T follicular helper cell (primary cell): ENCODE measurements at regions not wholly inside any gene's neighbourhood (a gene's known extent, or its start where the extent isn't known, plus 50 kb on each side); places are given as distances from the start of the nearest gene placed in this dataset.
"Not testable (repeated sequence)": the region's sequence is repeated elsewhere in the genome, so short reads cannot be mapped to it uniquely, and the experiment has no call there.

Experiments used
- DNase-seq: peaks from one replicate; pipeline ENCODE4 v3.0.0-alpha.2; 2020; ENCODE audit warnings: low read depth

DNA sequence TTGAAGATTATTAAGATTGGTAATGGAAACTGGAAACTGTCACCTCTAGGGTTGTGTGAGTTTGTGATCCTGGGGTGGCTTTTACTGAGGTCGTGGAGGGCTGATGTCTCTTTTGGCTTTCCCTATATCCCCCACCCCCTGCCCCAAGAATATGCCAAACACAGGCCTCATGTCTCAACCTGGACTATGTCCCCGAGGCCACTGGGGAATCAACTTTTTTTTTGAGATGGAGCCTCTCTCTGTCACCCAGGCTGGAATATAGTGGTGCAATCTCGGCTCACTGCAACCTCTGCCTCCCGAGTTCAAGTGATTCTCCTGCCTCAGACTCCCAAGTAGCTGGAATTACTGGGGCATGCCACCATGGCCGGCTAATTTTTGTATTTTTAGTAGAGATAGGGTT lies 83.3 kb upstream of the RALGAPA2 start:
- DNase-seq, result no peak

DNA sequence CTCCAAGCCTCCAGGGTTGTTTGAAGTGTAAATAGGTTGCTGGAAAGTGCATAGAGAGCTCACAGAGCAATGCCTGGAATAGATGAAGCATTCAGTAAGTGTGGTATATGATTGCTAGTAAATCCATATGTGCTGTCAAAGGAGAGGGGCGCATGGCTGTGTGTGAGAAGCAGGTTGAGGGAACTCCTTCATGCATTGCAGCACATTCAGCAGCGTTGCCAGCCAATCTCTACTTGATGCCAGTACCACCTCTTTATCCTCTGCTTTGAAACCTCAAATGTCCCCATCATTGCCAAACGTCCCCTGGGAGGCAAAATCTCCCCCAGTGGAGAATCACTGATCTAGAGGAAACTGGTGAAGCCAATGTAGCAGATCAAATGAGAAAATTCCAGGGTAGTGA lies 82.7 kb upstream of the RALGAPA2 start:
- DNase-seq, result no peak

DNA sequence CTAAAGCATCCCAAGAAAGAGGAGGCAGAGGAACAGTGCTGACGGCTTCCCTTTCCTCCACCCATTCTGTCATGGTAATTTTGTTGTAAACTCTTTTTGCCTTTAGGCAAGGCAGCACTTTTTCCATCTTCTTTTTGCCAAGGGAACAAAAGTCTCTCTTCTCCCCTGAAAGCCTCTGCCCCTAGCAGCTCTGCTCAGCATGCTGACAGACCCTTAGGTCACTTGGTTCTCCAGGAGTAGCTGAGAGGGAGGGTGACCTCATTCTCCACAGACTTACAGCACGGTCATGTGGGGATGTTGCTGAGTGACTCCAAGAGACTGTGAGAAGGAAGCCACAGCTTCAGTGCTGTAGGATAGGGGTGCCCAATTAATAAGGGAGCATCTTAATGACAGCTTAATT lies 81.1 kb upstream of the RALGAPA2 start:
- no peak for DNase-seq

DNA sequence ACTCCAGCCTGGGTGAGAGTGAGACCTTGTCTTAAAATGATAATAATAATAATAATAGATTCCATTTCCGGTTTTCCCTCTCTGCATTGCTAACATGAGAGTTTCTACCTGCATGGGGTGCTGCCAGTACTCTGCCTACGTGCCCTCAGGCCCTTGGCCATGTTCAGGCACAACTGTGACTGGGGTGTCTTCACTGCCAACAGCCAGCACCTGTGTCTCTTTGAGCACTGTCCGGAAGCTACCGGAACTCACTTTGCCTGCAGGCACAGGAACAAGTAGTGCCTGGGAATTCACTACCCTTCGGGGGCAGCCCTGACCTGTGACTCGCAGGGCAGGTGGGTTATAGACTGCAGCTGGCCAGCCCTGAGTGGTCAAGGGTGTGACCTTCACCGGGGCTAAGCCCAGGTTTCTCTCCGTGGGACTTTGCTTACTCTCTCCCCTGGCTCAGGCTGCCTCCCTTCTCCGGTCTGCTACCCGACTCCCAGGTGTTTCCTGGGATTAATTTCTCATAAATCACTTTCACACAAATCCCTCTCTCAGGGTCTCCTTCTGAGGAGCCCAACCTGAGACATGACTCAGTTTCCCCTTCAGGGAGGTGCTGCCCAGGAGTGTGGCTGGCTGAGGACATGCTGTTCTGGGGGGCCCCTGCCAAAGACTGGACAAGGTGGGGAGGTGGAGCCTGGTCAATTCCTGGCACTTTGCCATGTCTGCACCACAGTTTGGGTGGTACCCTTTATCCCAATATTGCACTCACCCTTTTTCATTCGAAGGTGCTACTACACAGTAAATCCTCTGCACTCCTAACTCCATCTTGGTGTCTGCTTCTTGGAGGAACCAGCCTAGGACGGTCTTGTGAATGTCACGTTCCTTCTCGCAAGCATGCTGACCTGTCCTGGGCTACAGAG lies 79.5 kb upstream of the RALGAPA2 start:
- DNase-seq, result no peak

DNA sequence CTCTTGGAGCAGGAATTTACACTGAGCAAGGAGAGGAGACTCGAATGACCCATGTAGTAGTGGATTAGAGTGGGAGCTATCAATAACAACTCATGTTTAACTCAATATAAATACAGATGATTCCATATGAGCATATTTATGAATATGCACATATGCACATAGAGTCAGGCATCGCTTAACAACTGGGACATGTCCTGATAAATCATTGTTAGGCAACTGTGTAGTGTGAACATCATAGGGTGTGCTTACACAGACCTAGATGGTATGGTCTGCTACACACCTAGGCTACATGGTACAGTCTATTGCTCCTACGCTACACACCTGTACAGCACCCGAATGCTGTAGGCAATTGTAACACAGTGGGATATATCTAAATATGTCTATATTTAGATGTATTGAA lies 75.9 kb upstream of the RALGAPA2 start:
- DNase-seq, result no peak

DNA sequence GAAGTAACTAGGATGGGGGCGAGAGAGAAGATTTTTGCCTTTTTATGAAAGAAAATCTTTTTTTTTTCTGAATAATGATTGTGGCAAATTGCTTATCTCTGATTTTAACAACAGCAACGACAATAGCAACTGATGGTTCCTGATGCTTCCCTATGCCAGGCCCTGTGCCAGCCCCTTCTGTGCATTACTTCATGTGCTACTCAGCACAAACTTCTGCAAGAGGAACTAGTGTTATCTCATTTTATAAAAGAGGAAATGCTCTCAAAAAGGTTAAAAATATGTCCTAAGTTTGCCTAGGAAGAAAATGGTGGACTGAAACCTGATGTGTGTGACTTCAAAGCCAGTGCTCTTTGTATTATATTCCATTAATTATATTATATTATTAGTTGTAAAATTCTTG lies 74.0 kb upstream of the RALGAPA2 start:
- DNase-seq, result no peak

DNA sequence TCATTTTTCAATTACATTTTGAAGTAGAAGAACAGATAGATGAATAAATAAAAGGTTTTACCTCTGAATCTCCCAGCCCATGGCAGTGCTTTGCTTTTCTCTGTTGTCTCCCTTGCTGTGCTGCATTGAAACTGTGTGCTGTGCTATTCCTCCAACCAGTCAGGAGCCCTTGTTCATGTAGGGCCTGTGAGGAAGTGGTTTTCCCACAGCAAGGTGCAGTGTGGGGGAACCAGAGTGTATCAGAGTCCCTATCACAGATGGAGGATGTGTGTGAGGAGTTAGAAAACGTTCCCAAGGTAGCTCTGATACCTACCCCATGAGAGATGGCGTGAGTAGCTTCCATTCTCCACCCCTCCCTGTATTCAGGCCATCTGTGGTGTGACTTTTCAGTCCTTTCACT lies 72.8 kb upstream of the RALGAPA2 start:
- no peak for DNase-seq

DNA sequence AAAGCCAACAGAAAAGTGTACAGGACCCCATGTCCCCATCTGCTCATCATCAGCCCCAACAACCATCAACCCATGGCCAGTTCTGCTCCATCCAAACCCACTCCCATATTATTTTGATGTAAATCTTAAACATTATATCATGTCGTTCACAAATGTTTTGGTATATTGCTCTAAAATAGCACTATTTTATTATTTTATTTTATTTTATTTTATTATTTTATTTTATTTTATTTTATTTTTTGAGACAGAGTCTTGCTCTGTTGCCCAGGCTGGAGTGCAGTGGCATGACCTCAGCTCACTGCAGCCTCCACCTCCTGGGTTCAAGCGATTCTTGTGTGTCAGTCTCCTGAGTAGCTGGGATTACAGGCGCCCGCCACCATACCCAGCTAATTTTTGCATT lies 72.0 kb upstream of the RALGAPA2 start:
- not testable (repeated sequence) for DNase-seq

DNA sequence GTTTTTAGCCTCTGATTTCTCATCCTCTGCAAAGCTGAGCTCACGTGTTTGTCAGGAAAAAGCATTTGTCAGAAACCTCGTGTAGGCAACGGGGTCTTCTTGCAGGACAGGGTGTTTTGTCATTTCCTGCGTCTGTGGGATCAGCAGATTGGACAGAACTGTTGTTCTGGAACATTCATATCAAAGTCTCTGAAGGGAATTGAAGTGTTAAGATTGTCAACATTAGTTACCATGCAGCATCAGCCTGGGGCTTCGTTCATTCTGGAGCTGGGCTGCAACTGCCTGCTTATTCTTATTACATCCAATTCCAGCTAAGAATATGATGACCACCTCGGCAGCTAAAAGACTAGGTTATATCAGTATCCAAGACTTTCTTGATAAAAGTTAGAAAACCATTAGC lies 71.0 kb upstream of the RALGAPA2 start:
- no peak for DNase-seq

DNA sequence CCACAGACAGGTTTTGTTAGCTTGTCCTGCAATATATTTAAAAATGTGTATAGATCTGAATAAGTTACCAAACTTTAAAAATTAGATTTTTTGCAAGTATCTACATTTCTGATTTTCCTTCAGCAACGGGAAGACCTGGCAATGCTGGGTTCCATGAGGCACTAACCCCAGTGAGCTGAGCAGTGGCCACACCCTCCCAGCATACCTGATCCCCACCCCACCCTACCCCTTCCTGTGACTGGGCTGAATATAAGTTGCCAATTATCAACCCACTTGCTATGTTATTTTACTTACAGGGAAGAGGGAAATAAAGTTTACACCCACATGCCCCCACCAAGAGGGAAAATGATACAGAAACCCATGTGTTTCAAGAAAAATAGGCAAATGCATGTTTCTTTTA lies 70.3 kb upstream of the RALGAPA2 start:
- no peak for DNase-seq

DNA sequence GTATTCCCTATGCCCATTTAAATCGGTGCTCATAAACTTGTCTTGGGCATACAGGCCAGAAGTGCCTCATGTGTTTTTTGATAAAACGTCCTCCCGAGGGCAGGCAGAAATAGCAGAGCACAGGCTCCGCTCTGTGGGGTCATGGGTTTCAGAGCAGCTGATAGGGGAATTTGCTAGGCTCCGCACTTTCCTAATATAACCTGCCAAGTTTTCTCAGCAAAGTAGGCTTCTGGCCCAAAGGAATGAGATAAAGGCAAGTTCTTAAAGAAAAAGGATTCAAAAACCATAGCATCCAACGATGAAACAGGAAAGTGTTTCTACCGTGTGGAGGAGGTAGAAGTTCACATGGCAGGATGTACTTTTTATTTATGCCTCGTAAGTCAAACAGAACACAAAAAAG lies 69.8 kb upstream of the RALGAPA2 start:
- no peak for DNase-seq

DNA sequence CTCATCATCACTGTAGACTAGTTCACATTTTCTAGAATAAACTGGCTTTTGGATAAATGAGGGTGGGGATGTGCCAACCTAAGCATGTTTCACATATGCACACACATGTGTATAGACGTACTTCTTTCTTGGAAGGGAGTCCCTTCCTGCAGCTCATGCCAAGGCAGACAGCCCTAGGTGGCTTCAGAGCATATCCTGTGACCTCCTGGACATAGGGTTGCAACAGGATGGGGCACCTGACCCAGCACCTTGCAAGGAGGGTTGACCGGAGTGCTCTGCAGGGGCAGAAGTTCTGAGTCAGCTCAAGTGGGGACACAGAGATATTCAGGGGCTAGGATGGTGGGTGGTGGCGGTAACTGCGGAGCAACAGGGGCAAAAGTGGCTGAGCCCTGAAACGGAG lies 68.6 kb upstream of the RALGAPA2 start:
- no peak for DNase-seq

DNA sequence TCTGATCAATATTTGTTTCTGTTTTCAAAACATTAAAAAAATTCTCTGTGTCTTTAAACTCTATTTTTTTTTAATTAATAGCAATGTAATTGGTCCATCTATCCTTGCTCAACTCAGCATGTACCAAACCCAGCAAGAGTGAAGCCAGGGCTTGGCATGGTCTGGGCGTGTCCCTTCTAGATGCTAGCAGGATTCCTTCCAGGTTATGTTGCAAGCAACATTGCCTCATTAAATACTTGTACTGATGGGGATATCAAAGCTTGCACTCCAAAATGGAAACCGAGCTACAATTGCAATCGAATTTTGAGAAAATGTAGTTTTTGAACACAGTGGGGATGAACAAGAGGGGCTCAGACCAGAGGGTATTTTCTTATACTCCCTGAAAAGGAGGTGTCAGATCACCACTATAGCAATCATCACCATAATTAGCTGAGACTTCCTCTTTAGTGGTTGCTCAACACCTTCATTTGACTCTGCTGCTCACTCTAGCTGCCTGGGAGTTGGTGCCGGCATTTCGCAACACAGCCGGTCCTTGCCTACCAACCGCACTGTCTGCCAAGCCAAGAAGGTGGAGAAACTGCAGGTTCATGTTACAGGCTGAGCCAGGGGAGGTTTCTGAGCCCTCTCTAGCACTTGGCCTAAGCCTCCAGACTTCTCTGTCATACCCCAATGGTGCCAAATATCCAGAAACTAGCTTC lies 67.8 kb upstream of the RALGAPA2 start:
- DNase-seq, result no peak

DNA sequence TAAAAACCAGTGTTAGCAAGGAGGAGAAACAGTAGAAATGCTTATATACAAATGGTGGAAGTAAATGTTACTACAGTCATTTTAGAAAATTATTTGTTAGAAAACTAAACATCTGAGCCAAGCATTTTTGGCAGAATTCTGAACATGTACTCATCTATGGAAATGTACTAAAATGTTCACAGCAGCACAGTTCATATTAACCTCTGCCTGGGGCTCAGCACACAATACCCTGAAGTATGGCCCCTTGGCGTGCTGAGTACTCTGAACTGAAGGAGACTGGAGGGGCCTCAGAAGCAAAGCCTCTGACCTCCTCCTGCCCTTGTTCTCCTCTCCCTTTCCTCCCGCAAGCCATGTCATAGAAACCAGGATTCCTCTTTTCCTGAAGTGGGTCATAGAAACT lies 66.2 kb upstream of the RALGAPA2 start:
- no peak for DNase-seq

DNA sequence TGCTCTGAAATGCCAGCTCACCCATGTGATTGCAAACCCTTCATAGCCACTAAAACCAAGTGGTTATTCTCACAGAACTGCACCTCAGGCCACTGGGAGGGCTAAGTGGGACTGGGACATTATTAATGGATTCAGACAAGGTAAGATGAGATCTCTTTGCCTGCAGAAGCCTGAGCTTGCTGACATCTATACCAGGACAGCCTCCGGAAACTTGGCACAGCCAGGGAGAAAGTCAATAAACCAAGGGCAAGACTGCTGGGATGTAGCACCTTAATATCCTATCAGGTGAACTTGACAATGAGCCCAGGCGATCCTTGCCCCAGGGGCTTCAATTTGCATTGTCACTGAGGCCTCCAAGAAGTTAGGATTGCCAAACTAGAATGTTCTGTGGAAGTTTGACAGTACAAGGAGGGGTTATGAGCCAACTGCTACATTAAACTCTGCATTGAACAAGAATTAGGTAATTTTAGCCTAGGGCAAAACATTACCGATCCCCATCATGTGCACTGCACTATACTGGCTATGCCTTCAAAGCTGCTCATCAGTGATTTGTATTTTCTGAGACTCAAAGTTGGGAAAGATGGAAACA lies 60.1 kb upstream of the RALGAPA2 start:
- no peak for DNase-seq

DNA sequence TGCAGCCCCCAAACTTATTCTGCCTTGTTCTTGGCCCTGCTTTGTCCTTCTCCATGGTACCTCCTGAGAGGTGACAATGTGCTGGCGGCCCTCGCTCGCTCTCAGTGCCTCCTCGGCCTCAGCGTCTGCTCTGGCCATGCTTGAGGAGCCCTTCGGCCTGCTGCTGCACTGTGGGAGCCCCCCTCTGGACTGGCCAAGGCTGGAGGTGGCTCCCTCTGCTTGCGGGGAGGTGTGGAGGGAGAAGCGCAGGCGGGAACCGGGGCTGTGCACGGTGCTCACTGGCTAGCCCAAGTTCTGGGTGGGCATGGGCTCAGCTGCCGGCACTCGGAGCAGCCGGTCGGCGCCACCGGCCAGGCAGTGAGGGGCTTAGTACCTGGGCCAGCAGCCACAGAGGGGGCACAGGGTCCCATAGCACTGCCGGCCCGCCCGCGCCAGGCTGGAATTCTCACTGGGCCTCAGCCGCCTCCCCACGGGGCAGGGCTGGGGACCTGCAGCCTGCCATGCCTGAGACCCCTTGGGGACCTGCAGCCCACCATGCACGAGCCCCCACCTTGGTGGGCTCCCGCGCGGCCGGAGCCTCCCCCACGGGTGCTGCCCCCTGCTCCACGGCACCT lies 55.9 kb upstream of the RALGAPA2 start:
- DNase-seq, result no peak

DNA sequence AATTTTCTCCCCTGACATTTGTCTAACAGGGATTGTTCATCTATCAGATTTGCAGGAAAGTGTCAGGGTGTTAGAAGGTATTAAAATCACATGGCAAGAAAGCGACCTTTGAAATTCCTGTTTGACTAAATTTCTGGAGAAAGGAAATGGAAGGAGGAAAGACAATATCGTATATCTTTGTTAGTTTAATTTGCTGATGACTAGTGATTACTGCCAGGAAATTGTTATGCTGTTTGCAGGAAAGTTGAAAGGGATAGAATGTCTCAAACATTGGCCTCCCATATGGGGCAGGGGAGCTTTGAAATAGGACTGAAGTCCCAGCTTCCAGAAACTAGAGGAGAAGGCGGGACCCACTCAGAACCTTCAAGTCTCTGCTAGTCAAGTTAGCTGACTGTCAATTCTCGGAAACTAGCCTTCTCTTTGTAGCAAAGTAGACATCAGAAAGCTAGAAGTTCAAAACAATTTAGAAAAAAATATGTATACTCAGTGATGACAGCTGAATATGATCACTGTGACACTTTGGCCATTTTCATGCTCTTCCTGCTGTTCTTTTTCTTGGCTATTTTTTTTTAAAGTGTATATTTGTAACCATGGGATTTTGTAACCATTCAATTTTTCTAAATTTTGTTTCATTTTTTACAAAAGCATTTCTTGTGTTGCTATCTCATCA lies 53.4 kb upstream of the RALGAPA2 start:
- DNase-seq, result no peak

DNA sequence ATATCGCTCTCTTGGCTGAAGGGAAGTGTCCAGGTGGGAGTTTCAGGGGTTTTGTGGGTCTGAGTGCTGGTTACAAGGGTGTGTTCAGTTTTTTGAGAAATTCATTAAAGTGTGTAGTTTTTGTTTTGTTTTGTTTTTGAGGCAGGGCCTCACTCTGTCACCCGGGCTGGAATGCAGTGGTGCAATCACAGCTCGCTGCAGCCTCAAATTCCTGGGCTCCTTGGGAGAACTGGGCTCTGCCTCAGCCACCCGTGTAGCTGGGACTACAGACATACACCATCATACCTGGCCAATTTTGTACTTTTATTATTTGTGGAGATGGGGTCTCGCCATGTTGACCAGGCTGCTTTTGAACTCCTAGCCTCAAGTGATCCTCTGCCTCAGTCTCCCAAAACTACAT lies 51.2 kb upstream of the RALGAPA2 start:
- no peak for DNase-seq
